H9 (cell line): ENCODE measurements at regions not wholly inside any gene's neighbourhood (a gene's known extent, or its start where the extent isn't known, plus 50 kb on each side); places are given as distances from the start of the nearest gene placed in this dataset.

Experiments
- DNase-seq: peaks from one replicate; pipeline ENCODE4 v3.0.0-alpha.2; 2017
- H2AFZ ChIP-seq: one replicate; pipeline ENCODE4 v1.6.1; 2013; ENCODE audit warnings: mild to moderate bottlenecking, low read length, control low read depth, moderate library complexity
- H2AK5ac ChIP-seq: 2 replicates; pipeline ENCODE4 v1.6.1; 2013; ENCODE audit warnings: low read length, control low read depth, mixed read lengths; ENCODE audit not compliant: insufficient read length
- H2BK120ac ChIP-seq: one replicate; pipeline ENCODE4 v1.6.1; 2013; ENCODE audit warnings: low read depth, mild to moderate bottlenecking, low read length, control low read depth, inconsistent platforms; ENCODE audit not compliant: poor library complexity, severe bottlenecking
- H2BK12ac ChIP-seq: 2 replicates; pipeline ENCODE4 v1.6.1; 2013; ENCODE audit warnings: low read length, control low read depth, mixed read lengths, low read depth; ENCODE audit not compliant: insufficient read length
- H2BK15ac ChIP-seq: 2 replicates; pipeline ENCODE4 v1.6.1; 2013; ENCODE audit warnings: low read depth, low read length, control low read depth
- H2BK20ac ChIP-seq: one replicate; pipeline ENCODE4 v1.6.1; 2013; ENCODE audit warnings: low read depth, mild to moderate bottlenecking, low read length, control low read depth, inconsistent platforms; ENCODE audit not compliant: poor library complexity, severe bottlenecking
- H2BK5ac ChIP-seq: 2 replicates; pipeline ENCODE4 v1.6.1; 2013; ENCODE audit warnings: low read length, control low read depth, mixed read lengths; ENCODE audit not compliant: insufficient read length
- H3K14ac ChIP-seq: 2 replicates; pipeline ENCODE4 v1.6.1; 2013; ENCODE audit warnings: low read length, control low read depth; ENCODE audit not compliant: insufficient read depth
- H3K18ac ChIP-seq: 2 replicates; pipeline ENCODE4 v1.6.1; 2013; ENCODE audit warnings: low read depth, mild to moderate bottlenecking, mixed read lengths, low read length, control low read depth; ENCODE audit not compliant: insufficient read length
- H3K23ac ChIP-seq: 2 replicates; pipeline ENCODE4 v1.6.1; 2013; ENCODE audit warnings: low read length, control low read depth, mixed read lengths, low read depth; ENCODE audit not compliant: insufficient read length
- H3K23me2 ChIP-seq: 2 replicates; pipeline ENCODE4 v1.6.1; 2013; ENCODE audit warnings: low read depth, mild to moderate bottlenecking, mixed read lengths, low read length, control low read depth; ENCODE audit not compliant: insufficient read length, poor library complexity, severe bottlenecking
- H3K27ac ChIP-seq: 2 replicates; pipeline ENCODE4 v1.5.1; 2013; ENCODE audit warnings: low read length, control low read depth, mixed read lengths, low read depth; ENCODE audit not compliant: insufficient read length
- H3K27me3 ChIP-seq: 2 replicates; pipeline ENCODE4 v1.6.1; 2013; ENCODE audit warnings: low read length, control low read depth, inconsistent platforms; ENCODE audit not compliant: insufficient read depth
- H3K4ac ChIP-seq: 2 replicates; pipeline ENCODE4 v1.6.1; 2013; ENCODE audit warnings: low read depth, mild to moderate bottlenecking, control low read depth, inconsistent platforms, low read length, moderate library complexity
- H3K4me1 ChIP-seq: 2 replicates; pipeline ENCODE4 v1.6.1; 2013; ENCODE audit warnings: low read length, control low read depth, inconsistent platforms; ENCODE audit not compliant: insufficient read depth
- H3K4me2 ChIP-seq: 2 replicates; pipeline ENCODE4 v1.6.1; 2013; ENCODE audit warnings: low read length, control low read depth, mixed read lengths; ENCODE audit not compliant: insufficient read length, insufficient read depth
- H3K56ac ChIP-seq: 2 replicates; pipeline ENCODE4 v1.6.1; 2013; ENCODE audit warnings: low read depth, mild to moderate bottlenecking, mixed read lengths, low read length, control low read depth; ENCODE audit not compliant: insufficient read length
- H3K79me1 ChIP-seq: 2 replicates; pipeline ENCODE4 v1.6.1; 2013; ENCODE audit warnings: low read depth, mild to moderate bottlenecking, moderate library complexity, low read length, control low read depth, inconsistent platforms; ENCODE audit not compliant: insufficient read depth, poor library complexity, severe bottlenecking
- H3K79me2 ChIP-seq: 2 replicates; pipeline ENCODE4 v1.6.1; 2013; ENCODE audit warnings: low read length, control low read depth, inconsistent platforms; ENCODE audit not compliant: insufficient read depth
- H3K9ac ChIP-seq: 2 replicates; pipeline ENCODE4 v1.6.1; 2013; ENCODE audit warnings: low read length, control low read depth, mixed read lengths; ENCODE audit not compliant: insufficient read length; ENCODE audit errors: extremely low read depth
- H3K9me3 ChIP-seq: one replicate; pipeline ENCODE4 v1.6.1; 2013; ENCODE audit warnings: low read depth, low read length, inconsistent platforms; ENCODE audit not compliant: control insufficient read depth
- H3T11ph ChIP-seq: one replicate; pipeline ENCODE4 v1.6.1; 2013; ENCODE audit warnings: mild to moderate bottlenecking, low read length, control low read depth, inconsistent platforms
- H4K20me1 ChIP-seq: one replicate; pipeline ENCODE4 v1.6.1; 2013; ENCODE audit not compliant: control insufficient read depth, insufficient read length, insufficient read depth
- H4K5ac ChIP-seq: 2 replicates; pipeline ENCODE4 v1.6.1; 2013; ENCODE audit warnings: low read depth, mild to moderate bottlenecking, mixed read lengths, low read length, control low read depth; ENCODE audit not compliant: insufficient read length
- H4K8ac ChIP-seq: replicated peaks from 2 replicates; pipeline ENCODE4 v1.6.1; 2013; ENCODE audit warnings: low read length, control low read depth, mixed read lengths, low read depth; ENCODE audit not compliant: insufficient read length
- H4K91ac ChIP-seq: 2 replicates; pipeline ENCODE4 v1.6.1; 2013; ENCODE audit warnings: low read depth, mild to moderate bottlenecking, moderate library complexity, mixed read lengths, low read length, control low read depth; ENCODE audit not compliant: insufficient read length
- H3K27ac Mint-ChIP-seq, 3 experiments: 2 replicates in 2 of 3; 3 replicates in 1 of 3; pipeline ENCODE4 v1.8.0; 2020 to 2021; ENCODE audit warnings: mixed read lengths in 3 of 3, mild to moderate bottlenecking in 1 of 3, moderate library complexity in 1 of 3
- H3K27me3 Mint-ChIP-seq: 2 replicates; pipeline ENCODE4 v1.8.0; 2021; ENCODE audit warnings: low read depth, mild to moderate bottlenecking, moderate library complexity, mixed read lengths
- H3K36me3 Mint-ChIP-seq, 3 experiments: 2 replicates in 2 of 3; 3 replicates in 1 of 3; pipeline ENCODE4 v1.8.0; 2020 to 2021; ENCODE audit warnings: low read depth in 3 of 3, mixed read lengths in 3 of 3; ENCODE audit not compliant: insufficient read depth in 1 of 3
- H3K4me1 Mint-ChIP-seq, 2 experiments: 2 replicates each; pipeline ENCODE4 v1.8.0; 2020; ENCODE audit warnings: mixed read lengths in 2 of 2
- H3K4me3 Mint-ChIP-seq, 2 experiments: 2 replicates in 1 of 2; 3 replicates in 1 of 2; pipeline ENCODE4 v1.8.0; 2020 to 2021; ENCODE audit warnings: mild to moderate bottlenecking in 2 of 2, mixed read lengths in 2 of 2, moderate library complexity in 1 of 2
- H3K9me3 Mint-ChIP-seq, 2 experiments: 2 replicates in 1 of 2; 3 replicates in 1 of 2; pipeline ENCODE4 v1.8.0; 2020; ENCODE audit warnings: mild to moderate bottlenecking in 2 of 2, mixed read lengths in 2 of 2, moderate library complexity in 1 of 2
- WGBS: extraction: QIAGEN DNeasy Blood & Tissue Kit; methylation state at CpG from one replicate; pipeline ENCODE4 v1.1.7; 2013; ENCODE audit warnings: missing lambda C conversion rate, low lambda C conversion rate, mixed read lengths; ENCODE audit not compliant: insufficient read length; ENCODE audit errors: extremely low coverage; 5-methylcytosine and 5-hydroxymethylcytosine counted together
- TF ChIP-seq, protein P1 (sequence below): fragments of 200-600 bp; sonication (generic); conservative IDR thresholded peaks from 3 replicates; pipeline ENCODE4 v1.8.0; 2021; ENCODE audit warnings: antibody characterized with exemption, mild to moderate bottlenecking

- H3K9me3 Mint-ChIP-seq: no peaks in the 10 kb centered on the region
- no CpG with 5 or more reads among the region's 9 CpGs for WGBS
- no peak overlapping the region for H3K4me2 ChIP-seq
These were observed 212.5 kb upstream of the ECI2 start for GRCh38 chr6:4347877-4348276.

More at GRCh38 chr6:4347877-4348276, 212.5 kb upstream of the ECI2 start:
- Histone ChIP-seq H3K4me1 (no peaks in the 10 kb centered on the region; the same call in 1 of the 2 replicates), H4K8ac (no peak overlapping the region), H3K23me2 (no peaks in the 10 kb centered on the region), H3K79me2 (no peaks in the 10 kb centered on the region), H2BK120ac (no peak overlapping the region), H3K14ac (no peak overlapping the region), H2BK12ac (no peak overlapping the region), H3K9me3 (no peaks in the 10 kb centered on the region), H3K56ac (no peak overlapping the region), H3K4ac (no peak overlapping the region), H3K23ac (no peak overlapping the region), H3K27ac (no peak overlapping the region), H3K27me3 (no peaks in the 10 kb centered on the region; the same call in 1 of the 2 replicates), H2AK5ac (no peak overlapping the region), H2BK20ac (no peak overlapping the region), H3K18ac (no peak overlapping the region), H3T11ph (no peak overlapping the region), H4K91ac (no peak overlapping the region), H4K5ac (no peak overlapping the region), H3K79me1 (no peaks in the 10 kb centered on the region), H3K9ac (no peak overlapping the region), H2BK5ac (no peak overlapping the region), H2AFZ (no peak overlapping the region), H4K20me1 (no peaks in the 10 kb centered on the region), H2BK15ac (no peak overlapping the region)
- DNase-seq: no peak
- no peaks in the 10 kb centered on the region for H3K36me3 Mint-ChIP-seq
- no peak overlapping the region for H3K4me3 Mint-ChIP-seq
- H3K27ac Mint-ChIP-seq: no peak overlapping the region
- peaks cover 23% of the 10 kb centered on the region for H3K27me3 Mint-ChIP-seq
- peaks cover 0 to 9% of the 10 kb centered on the region in 2 experiments; a peak in 2 of 4 replicates for H3K4me1 Mint-ChIP-seq
- TF ChIP-seq, protein P1, sequence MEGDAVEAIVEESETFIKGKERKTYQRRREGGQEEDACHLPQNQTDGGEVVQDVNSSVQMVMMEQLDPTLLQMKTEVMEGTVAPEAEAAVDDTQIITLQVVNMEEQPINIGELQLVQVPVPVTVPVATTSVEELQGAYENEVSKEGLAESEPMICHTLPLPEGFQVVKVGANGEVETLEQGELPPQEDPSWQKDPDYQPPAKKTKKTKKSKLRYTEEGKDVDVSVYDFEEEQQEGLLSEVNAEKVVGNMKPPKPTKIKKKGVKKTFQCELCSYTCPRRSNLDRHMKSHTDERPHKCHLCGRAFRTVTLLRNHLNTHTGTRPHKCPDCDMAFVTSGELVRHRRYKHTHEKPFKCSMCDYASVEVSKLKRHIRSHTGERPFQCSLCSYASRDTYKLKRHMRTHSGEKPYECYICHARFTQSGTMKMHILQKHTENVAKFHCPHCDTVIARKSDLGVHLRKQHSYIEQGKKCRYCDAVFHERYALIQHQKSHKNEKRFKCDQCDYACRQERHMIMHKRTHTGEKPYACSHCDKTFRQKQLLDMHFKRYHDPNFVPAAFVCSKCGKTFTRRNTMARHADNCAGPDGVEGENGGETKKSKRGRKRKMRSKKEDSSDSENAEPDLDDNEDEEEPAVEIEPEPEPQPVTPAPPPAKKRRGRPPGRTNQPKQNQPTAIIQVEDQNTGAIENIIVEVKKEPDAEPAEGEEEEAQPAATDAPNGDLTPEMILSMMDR: no peak
